ENCODE measurements at regions not wholly inside any gene's neighbourhood (a gene's known extent, or its start where the extent isn't known, plus 50 kb on each side); places are given as distances from the start of the nearest gene placed in this dataset.

GRCh38 chrX:109266034-109266433 lies 215.9 kb downstream of the GUCY2F start:
- no peak overlapping the region for H3K27ac ChIP-seq
- H3K4me3 ChIP-seq, result no peak overlapping the region
- no peaks in the 10 kb centered on the region for H3K27me3 ChIP-seq
- H3K9me3 ChIP-seq, result no peaks in the 10 kb centered on the region
- intact Hi-C loops (cut with DNase I), result no loop called here
- H3K4me1 ChIP-seq, result no peaks in the 10 kb centered on the region
- H3K36me3 ChIP-seq, result no peaks in the 10 kb centered on the region
- DNase-seq (no peak), ATAC-seq (no peak)
- TF ChIP-seq, protein P1, sequence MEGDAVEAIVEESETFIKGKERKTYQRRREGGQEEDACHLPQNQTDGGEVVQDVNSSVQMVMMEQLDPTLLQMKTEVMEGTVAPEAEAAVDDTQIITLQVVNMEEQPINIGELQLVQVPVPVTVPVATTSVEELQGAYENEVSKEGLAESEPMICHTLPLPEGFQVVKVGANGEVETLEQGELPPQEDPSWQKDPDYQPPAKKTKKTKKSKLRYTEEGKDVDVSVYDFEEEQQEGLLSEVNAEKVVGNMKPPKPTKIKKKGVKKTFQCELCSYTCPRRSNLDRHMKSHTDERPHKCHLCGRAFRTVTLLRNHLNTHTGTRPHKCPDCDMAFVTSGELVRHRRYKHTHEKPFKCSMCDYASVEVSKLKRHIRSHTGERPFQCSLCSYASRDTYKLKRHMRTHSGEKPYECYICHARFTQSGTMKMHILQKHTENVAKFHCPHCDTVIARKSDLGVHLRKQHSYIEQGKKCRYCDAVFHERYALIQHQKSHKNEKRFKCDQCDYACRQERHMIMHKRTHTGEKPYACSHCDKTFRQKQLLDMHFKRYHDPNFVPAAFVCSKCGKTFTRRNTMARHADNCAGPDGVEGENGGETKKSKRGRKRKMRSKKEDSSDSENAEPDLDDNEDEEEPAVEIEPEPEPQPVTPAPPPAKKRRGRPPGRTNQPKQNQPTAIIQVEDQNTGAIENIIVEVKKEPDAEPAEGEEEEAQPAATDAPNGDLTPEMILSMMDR (IDR thresholded peaks at IDR 0.05), result no peak

GRCh38 chrX:109264878-109265277 lies 217.0 kb downstream of the GUCY2F start:
- no peaks in the 10 kb centered on the region for H3K9me3 ChIP-seq
- H3K36me3 ChIP-seq, result no peaks in the 10 kb centered on the region
- H3K27ac ChIP-seq, result no peak overlapping the region
- no peak for DNase-seq
- TF ChIP-seq, protein P1 (IDR thresholded peaks at IDR 0.05), result no peak
- no peak for ATAC-seq
- H3K4me3 ChIP-seq, result no peak overlapping the region
- H3K27me3 ChIP-seq, result no peaks in the 10 kb centered on the region
- no peaks in the 10 kb centered on the region for H3K4me1 ChIP-seq
- intact Hi-C loops (cut with DNase I), result no loop called here

- Histone ChIP-seq H3K4me1 (no peaks in the 10 kb centered on the region), H3K27me3 (no peaks in the 10 kb centered on the region), H3K4me3 (no peak overlapping the region), H3K36me3 (no peaks in the 10 kb centered on the region), H3K9me3 (no peaks in the 10 kb centered on the region), H3K27ac (no peak overlapping the region)
- DNase-seq, result no peak
- TF ChIP-seq, protein P1 (IDR thresholded peaks at IDR 0.05), result no peak
- intact Hi-C loops (cut with DNase I), result no loop called here
- no peak for ATAC-seq
These were observed 220.6 kb downstream of the GUCY2F start for GRCh38 chrX:109261279-109261678.

DNA sequence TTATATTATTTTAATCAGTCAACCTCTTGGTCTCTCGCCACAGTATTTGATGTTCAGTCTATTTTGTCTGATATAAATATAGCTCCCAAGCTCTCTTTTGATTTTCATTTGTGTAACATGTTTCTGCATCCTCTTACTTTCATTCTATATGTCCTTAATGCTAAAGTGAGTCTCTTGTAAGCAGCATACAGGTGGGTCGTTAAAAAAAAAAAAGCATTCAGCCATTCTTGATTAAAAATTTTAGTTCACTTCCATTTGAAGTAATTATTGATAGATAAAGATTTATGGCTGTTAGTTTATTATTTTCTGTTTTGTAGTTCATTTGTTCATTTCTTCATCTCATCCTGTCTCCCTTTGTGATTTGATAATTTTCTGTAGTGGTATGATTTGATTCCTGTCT lies 229.1 kb downstream of the GUCY2F start:
- Histone ChIP-seq H3K9me3 (no peaks in the 10 kb centered on the region), H3K4me1 (no peaks in the 10 kb centered on the region), H3K36me3 (no peaks in the 10 kb centered on the region), H3K4me3 (no peak overlapping the region), H3K27me3 (no peaks in the 10 kb centered on the region), H3K27ac (no peak overlapping the region)
- intact Hi-C loops (cut with DNase I), result no loop called here
- DNase-seq (no peak), ATAC-seq (no peak)
- TF ChIP-seq, protein P1 (IDR thresholded peaks at IDR 0.05), result no peak

GRCh38 chrX:109218761-109219160 lies 263.1 kb downstream of the GUCY2F start:
- intact Hi-C loops (cut with DNase I), result no loop called here
- Histone ChIP-seq H3K27ac (no peak overlapping the region), H3K4me3 (no peak overlapping the region), H3K27me3 (no peaks in the 10 kb centered on the region), H3K9me3 (no peaks in the 10 kb centered on the region), H3K4me1 (no peaks in the 10 kb centered on the region), H3K36me3 (no peaks in the 10 kb centered on the region)
- no peak for DNase-seq
- TF ChIP-seq, protein P1 (IDR thresholded peaks at IDR 0.05), result no peak
- ATAC-seq, result no peak

- no peak overlapping the region for H3K27ac ChIP-seq
- intact Hi-C loops (cut with DNase I), result no loop called here
- H3K27me3 ChIP-seq, result no peaks in the 10 kb centered on the region
- H3K4me1 ChIP-seq, result no peaks in the 10 kb centered on the region
- TF ChIP-seq, protein P1 (IDR thresholded peaks at IDR 0.05), result no peak
- H3K9me3 ChIP-seq, result no peaks in the 10 kb centered on the region
- ATAC-seq, result no peak
- H3K4me3 ChIP-seq, result no peak overlapping the region
- DNase-seq, result no peak
- no peaks in the 10 kb centered on the region for H3K36me3 ChIP-seq
These were observed 282.2 kb downstream of the GUCY2F start for GRCh38 chrX:109199726-109200125.
